Endothelial cell of umbilical vein (primary cell): ENCODE measurements at regions not wholly inside any gene's neighbourhood (a gene's known extent, or its start where the extent isn't known, plus 50 kb on each side); places are given as distances from the start of the nearest gene placed in this dataset.

Source experiments
- BruUV-seq: library from RNA; stranded (reverse); fragments of 400-500 nt; replicated peaks from 2 replicates; lab custom pipeline; 2021; lab: Mats Ljungman, UMichigan
- CTCF ChIA-PET: fragments of 300-600, 350-600 bp; sonication (Branson Sonifier 250); formaldehyde crosslinking; loops from one replicate; lab custom pipeline; 2021; ENCODE audit warnings: antibody characterized with exemption, inconsistent platforms; lab: Charles Lee
- POLR2A ChIA-PET: fragments of 300-600, 350-600 bp; sonication (Branson Sonifier 250); formaldehyde crosslinking; loops from one replicate; lab custom pipeline; 2021; ENCODE audit warnings: antibody characterized with exemption, inconsistent platforms; lab: Charles Lee
- DNase-seq: peaks from one replicate; pipeline ENCODE4 v3.0.0-alpha.2; 2011; ENCODE audit warnings: low read depth, low spot score
- FAIRE-seq: peaks from 2 replicates; lab custom pipeline; 2011; peaks lifted over from hg19 to GRCh38; lab: Jason Lieb, UNC
- H2AFZ ChIP-seq: 2 replicates; pipeline ENCODE4 v1.6.0; 2012; ENCODE audit warnings: low read depth, low read length, control low read depth, inconsistent platforms
- H3K27ac ChIP-seq: 2 replicates; pipeline ENCODE4 v1.5.1; 2011; ENCODE audit warnings: low read depth, mild to moderate bottlenecking, control low read depth, low read length, moderate library complexity; ENCODE audit not compliant: insufficient read depth
- H3K27me3 ChIP-seq, 2 experiments: 2 replicates each; pipeline versions ENCODE4 v1.6.0 to v1.6.1; 2011; ENCODE audit warnings: low read length in 2 of 2, mixed read lengths in 1 of 2; ENCODE audit not compliant: control insufficient read depth in 2 of 2, insufficient read depth in 2 of 2
- H3K36me3 ChIP-seq, 2 experiments: 2 replicates in 1 of 2; 3 replicates in 1 of 2; pipeline ENCODE4 v1.5.1; 2011; ENCODE audit warnings: low read length in 2 of 2, mild to moderate bottlenecking in 1 of 2, moderate library complexity in 1 of 2; ENCODE audit not compliant: control insufficient read depth in 2 of 2, insufficient read depth in 2 of 2; ENCODE audit errors: extremely low read depth in 1 of 2
- H3K4me1 ChIP-seq: 3 replicates; pipeline ENCODE4 v1.5.1; 2011; ENCODE audit warnings: mild to moderate bottlenecking, low read length; ENCODE audit not compliant: control insufficient read depth, insufficient read depth; ENCODE audit errors: extremely low read depth
- H3K4me2 ChIP-seq: 2 replicates; pipeline ENCODE4 v1.6.1; 2011; ENCODE audit warnings: low read length, control low read depth, mixed read lengths; ENCODE audit not compliant: insufficient read depth
- H3K4me3 ChIP-seq, 3 experiments: fragments of 200-600 bp in 1 of 3; sonication (generic), shearing (Covaris generic) in 1 of 3; replicated peaks in 1 of 3; 2 replicates each; pipeline ENCODE4 v1.5.1; 2011 to 2016; ENCODE audit warnings: control low read depth in 3 of 3, low read length in 3 of 3, mild to moderate bottlenecking in 2 of 3, inconsistent platforms in 1 of 3, low read depth in 1 of 3, moderate library complexity in 1 of 3; ENCODE audit not compliant: insufficient read depth in 1 of 3
- H3K79me2 ChIP-seq: 2 replicates; pipeline ENCODE4 v1.6.0; 2012; ENCODE audit warnings: low read length, inconsistent platforms; ENCODE audit not compliant: control insufficient read depth, insufficient read depth
- H3K9ac ChIP-seq: replicated peaks from 2 replicates; pipeline ENCODE3; 2011; ENCODE audit warnings: low read length, control low read depth; ENCODE audit not compliant: insufficient read depth; ENCODE audit errors: extremely low read depth
- H3K9me1 ChIP-seq: replicated peaks from 3 replicates; pipeline ENCODE4 v1.6.0; 2011; ENCODE audit warnings: mild to moderate bottlenecking, low read length; ENCODE audit not compliant: control insufficient read depth, insufficient read depth; ENCODE audit errors: extremely low read depth
- H3K9me3 ChIP-seq: replicated peaks from 2 replicates; pipeline ENCODE4 v1.5.1; 2012; ENCODE audit warnings: low read length, inconsistent platforms; ENCODE audit not compliant: control insufficient read depth, insufficient read depth
- H4K20me1 ChIP-seq: replicated peaks from 2 replicates; pipeline ENCODE3; 2011; ENCODE audit warnings: mild to moderate bottlenecking, low read length; ENCODE audit not compliant: control insufficient read depth, insufficient read depth; ENCODE audit errors: extremely low read depth
- FOS ChIP-seq: IDR thresholded peaks from 2 replicates; pipeline ENCODE4 v1.6.1; 2011; ENCODE audit warnings: mild to moderate bottlenecking, low read length, moderate library complexity, borderline replicate concordance; ENCODE audit not compliant: insufficient read depth
- JUN ChIP-seq: IDR thresholded peaks from 2 replicates; pipeline ENCODE4 v1.6.1; 2011; ENCODE audit warnings: borderline replicate concordance, low read depth; ENCODE audit not compliant: insufficient read length, insufficient read depth
- MYC ChIP-seq: IDR thresholded peaks from one replicate; pipeline ENCODE4 v1.6.1; 2011; ENCODE audit warnings: mild to moderate bottlenecking, low read depth, low read length
- POLR2A ChIP-seq: IDR thresholded peaks from 2 replicates; pipeline ENCODE4 v1.6.1; 2012; ENCODE audit warnings: low read depth, mild to moderate bottlenecking, control low read depth, low read length
- POLR2AphosphoS5 ChIP-seq: IDR thresholded peaks from 2 replicates; pipeline ENCODE4 v1.6.1; 2012; ENCODE audit warnings: low read depth, mild to moderate bottlenecking, control low read depth, low read length, moderate library complexity; ENCODE audit not compliant: insufficient read depth
- dilution Hi-C: fragments of 300-500 bp; cut with MboI; formaldehyde crosslinking; loops from one replicate; pipeline ENCODE4 v1.15.0; 2019; ENCODE audit warnings: low sequenced_read_pairs; ENCODE audit not compliant: extremely low pct_ligation_motif_present
- intact Hi-C: fragments of 100-400 bp; cut with micrococcal nuclease; formaldehyde crosslinking; loops from one replicate; pipeline ENCODE4 v1.10.0; 2022
- TF ChIP-seq, protein P1 (sequence below), 2 donors: IDR thresholded peaks; 1 replicate in 1 of 2; 2 replicates in 1 of 2; pipeline ENCODE4 v1.5.1; 2011; ENCODE audit warnings: low read length in 2 of 2, mild to moderate bottlenecking in 2 of 2, moderate library complexity in 2 of 2, control low read depth in 1 of 2, inconsistent platforms in 1 of 2, low read depth in 1 of 2; ENCODE audit not compliant: insufficient read depth in 1 of 2; ENCODE audit errors: extremely low read depth in 1 of 2

DNA sequence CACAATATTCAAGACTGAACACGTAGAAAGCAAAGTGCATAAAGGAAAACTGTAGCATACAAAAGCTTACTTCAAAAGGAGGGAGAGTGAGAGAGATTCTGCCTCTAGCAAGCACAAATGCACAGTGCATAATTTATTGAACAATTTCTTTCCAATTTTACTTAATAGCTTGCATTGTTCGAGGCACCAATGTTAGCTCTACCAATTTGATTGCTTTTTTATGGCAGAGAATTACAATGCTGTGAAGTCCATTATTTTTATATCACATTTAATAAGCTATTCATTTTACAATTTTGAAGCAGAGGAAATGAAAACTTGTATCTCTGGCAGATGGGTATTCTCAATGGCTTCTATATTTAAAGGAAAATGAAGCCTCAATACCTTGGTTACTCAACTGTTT is 331.7 kb downstream of the GPM6A start:
- Histone ChIP-seq H3K36me3 (no peaks in the 10 kb centered on the region), H3K9me3 (peaks cover 2% of the 10 kb centered on the region), H3K9me1 (no peaks in the 10 kb centered on the region), H3K27me3 (no peaks in the 10 kb centered on the region), H3K4me1 (no peaks in the 10 kb centered on the region), H4K20me1 (no peaks in the 10 kb centered on the region), H3K9ac (no peak overlapping the region), H3K79me2 (no peaks in the 10 kb centered on the region), H3K4me2 (no peak overlapping the region), H3K27ac (no peak overlapping the region), H2AFZ (no peak overlapping the region), H3K4me3 (no peak overlapping the region)
- intact Hi-C loops, result no loop called here
- no TSS peak for BruUV-seq
- POLR2A ChIA-PET, result no interaction called here
- CTCF ChIA-PET, result no interaction called here
- no peak for TF ChIP-seq POLR2A
- TF ChIP-seq MYC, result no peak
- TF ChIP-seq POLR2AphosphoS5, result no peak
- TF ChIP-seq, protein P1, sequence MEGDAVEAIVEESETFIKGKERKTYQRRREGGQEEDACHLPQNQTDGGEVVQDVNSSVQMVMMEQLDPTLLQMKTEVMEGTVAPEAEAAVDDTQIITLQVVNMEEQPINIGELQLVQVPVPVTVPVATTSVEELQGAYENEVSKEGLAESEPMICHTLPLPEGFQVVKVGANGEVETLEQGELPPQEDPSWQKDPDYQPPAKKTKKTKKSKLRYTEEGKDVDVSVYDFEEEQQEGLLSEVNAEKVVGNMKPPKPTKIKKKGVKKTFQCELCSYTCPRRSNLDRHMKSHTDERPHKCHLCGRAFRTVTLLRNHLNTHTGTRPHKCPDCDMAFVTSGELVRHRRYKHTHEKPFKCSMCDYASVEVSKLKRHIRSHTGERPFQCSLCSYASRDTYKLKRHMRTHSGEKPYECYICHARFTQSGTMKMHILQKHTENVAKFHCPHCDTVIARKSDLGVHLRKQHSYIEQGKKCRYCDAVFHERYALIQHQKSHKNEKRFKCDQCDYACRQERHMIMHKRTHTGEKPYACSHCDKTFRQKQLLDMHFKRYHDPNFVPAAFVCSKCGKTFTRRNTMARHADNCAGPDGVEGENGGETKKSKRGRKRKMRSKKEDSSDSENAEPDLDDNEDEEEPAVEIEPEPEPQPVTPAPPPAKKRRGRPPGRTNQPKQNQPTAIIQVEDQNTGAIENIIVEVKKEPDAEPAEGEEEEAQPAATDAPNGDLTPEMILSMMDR (IDR thresholded peaks at IDR 0.05; ENCODE audit: extremely low read depth in 1 of 2, insufficient read depth in 1 of 2, low read depth in 1 of 2, low read length in 2 of 2), result no peak
- no peak for TF ChIP-seq FOS
- no peak for TF ChIP-seq JUN
- dilution Hi-C loops, result no loop called here
- no peak for FAIRE-seq
- DNase-seq, result no peak

DNA sequence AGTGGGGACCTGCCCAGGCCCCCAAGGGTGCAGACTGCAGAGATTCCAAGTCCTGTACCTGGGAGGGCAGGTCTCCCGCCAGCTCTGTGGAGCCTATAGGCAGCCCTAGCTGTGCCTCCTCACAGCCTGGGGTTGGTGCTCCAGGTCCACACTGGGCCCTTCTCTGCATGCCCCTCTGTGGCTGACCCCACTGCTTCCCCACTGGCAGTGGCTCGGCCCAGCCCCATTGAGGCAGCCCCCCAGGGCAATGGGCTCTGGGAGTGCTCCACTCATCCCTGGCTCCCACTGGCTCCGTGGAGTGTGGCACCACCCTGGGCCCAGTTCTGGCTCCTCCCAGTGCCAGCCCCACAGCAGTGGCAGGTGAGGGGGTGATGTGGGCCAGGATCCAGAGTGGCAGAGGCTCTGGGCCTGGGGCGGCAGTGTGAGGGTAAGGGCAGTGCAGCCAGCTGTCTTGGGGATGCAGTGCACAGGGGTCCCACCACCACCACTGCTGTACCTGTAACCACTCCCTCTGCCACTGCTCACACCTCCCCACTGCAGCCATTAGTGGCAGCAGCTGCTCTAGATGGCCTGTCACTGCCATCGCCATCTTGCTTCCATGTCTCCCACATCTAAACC is 312.2 kb downstream of the GPM6A start:
- no peak overlapping the region for H3K4me3 ChIP-seq
- TF ChIP-seq, protein P1 (IDR thresholded peaks at IDR 0.05; ENCODE audit: extremely low read depth in 1 of 2, insufficient read depth in 1 of 2, low read depth in 1 of 2, low read length in 2 of 2), result no peak
- intact Hi-C loops (no loop called here), dilution Hi-C loops (no loop called here)
- no peak for DNase-seq
- peaks cover 2% of the 10 kb centered on the region for H3K9me3 ChIP-seq
- no TSS peak for BruUV-seq
- H3K4me1 ChIP-seq, result no peaks in the 10 kb centered on the region
- H3K9me1 ChIP-seq, result no peaks in the 10 kb centered on the region
- H3K36me3 ChIP-seq, result no peaks in the 10 kb centered on the region
- CTCF ChIA-PET, result no interaction called here
- no peaks in the 10 kb centered on the region for H4K20me1 ChIP-seq
- no peak overlapping the region for H2AFZ ChIP-seq
- FAIRE-seq, result no peak
- H3K27me3 ChIP-seq, result no peaks in the 10 kb centered on the region
- no peaks in the 10 kb centered on the region for H3K79me2 ChIP-seq
- H3K27ac ChIP-seq, result no peak overlapping the region
- H3K4me2 ChIP-seq, result no peak overlapping the region
- POLR2A ChIA-PET, result no interaction called here
- H3K9ac ChIP-seq, result no peak overlapping the region
